Loucy (cell line): ENCODE measurements at regions not wholly inside any gene's neighbourhood (a gene's known extent, or its start where the extent isn't known, plus 50 kb on each side); places are given as distances from the start of the nearest gene placed in this dataset.

Source experiments
- EZH2phosphoT487 ChIP-seq: fragments of 200-600 bp; IDR thresholded peaks from 2 replicates; pipeline ENCODE4 v1.6.1; 2018; ENCODE audit warnings: antibody characterized with exemption, mild to moderate bottlenecking, moderate library complexity, borderline replicate concordance
- TF ChIP-seq, protein P1 (sequence below): fragments of 200-600 bp; sonication (generic); conservative IDR thresholded peaks from 2 replicates; pipeline ENCODE4 v1.5.1; 2014; ENCODE audit warnings: mild to moderate bottlenecking, antibody characterized with exemption, low read length

DNA sequence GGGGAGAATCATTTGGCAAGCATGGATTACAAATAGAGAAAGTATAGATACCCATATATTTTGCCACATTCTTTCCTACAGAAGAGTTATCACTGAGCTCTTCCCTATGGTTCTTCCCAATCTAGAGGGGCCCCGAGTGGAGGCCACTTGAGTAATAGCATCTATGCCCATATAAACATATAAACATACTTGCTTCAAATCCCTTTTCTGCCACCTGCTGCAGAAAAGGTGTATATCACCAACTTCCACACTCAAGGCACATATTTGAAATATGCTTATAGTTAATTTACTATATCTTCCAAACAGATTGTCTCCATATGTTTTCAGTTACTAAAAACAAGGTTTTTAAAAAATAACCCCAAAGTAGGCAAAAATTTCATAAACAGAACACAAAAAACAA is 642.8 kb upstream of the DIPK2B start:
- TF ChIP-seq, protein P1, sequence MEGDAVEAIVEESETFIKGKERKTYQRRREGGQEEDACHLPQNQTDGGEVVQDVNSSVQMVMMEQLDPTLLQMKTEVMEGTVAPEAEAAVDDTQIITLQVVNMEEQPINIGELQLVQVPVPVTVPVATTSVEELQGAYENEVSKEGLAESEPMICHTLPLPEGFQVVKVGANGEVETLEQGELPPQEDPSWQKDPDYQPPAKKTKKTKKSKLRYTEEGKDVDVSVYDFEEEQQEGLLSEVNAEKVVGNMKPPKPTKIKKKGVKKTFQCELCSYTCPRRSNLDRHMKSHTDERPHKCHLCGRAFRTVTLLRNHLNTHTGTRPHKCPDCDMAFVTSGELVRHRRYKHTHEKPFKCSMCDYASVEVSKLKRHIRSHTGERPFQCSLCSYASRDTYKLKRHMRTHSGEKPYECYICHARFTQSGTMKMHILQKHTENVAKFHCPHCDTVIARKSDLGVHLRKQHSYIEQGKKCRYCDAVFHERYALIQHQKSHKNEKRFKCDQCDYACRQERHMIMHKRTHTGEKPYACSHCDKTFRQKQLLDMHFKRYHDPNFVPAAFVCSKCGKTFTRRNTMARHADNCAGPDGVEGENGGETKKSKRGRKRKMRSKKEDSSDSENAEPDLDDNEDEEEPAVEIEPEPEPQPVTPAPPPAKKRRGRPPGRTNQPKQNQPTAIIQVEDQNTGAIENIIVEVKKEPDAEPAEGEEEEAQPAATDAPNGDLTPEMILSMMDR = peak; percentile 49
- no peak for TF ChIP-seq EZH2phosphoT487
